ENCODE measurements at regions not wholly inside any gene's neighbourhood (a gene's known extent, or its start where the extent isn't known, plus 50 kb on each side); places are given as distances from the start of the nearest gene placed in this dataset.

DNA sequence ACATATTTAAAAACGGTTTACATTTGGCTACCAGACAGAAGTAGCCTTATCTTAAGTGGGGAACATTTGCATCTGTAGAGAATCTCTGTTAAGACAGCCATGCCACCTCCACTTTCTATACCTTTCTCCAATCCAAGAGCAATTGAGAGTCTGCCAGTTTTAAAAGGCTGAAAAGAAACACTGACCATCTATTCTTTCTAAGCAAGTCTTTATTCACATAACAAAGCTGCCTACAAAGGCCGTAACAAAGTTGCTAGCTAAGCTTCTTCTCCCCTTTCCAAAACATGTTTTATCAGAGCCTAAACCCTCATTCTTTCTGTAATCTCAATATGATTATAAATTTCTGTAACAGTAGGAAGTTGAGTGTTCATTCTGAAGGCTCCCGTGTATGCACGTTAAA lies 1078.3 kb downstream of the NCAM2 start:
- TF ChIP-seq, protein P1, sequence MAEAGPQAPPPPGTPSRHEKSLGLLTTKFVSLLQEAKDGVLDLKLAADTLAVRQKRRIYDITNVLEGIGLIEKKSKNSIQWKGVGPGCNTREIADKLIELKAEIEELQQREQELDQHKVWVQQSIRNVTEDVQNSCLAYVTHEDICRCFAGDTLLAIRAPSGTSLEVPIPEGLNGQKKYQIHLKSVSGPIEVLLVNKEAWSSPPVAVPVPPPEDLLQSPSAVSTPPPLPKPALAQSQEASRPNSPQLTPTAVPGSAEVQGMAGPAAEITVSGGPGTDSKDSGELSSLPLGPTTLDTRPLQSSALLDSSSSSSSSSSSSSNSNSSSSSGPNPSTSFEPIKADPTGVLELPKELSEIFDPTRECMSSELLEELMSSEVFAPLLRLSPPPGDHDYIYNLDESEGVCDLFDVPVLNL (CRISPR knock-in tag; IDR thresholded peaks at IDR 0.05; ENCODE audit: borderline replicate concordance, low read depth): no peak
- TF ChIP-seq ZBTB43 (CRISPR knock-in tag; IDR thresholded peaks at IDR 0.05): no peak
- no peak for TF ChIP-seq USF1 (CRISPR knock-in tag; IDR thresholded peaks at IDR 0.05)
- TF ChIP-seq FOXJ3 (CRISPR knock-in tag; IDR thresholded peaks at IDR 0.05; ENCODE audit: borderline replicate concordance): no peak
- no peak for TF ChIP-seq OVOL2 (CRISPR knock-in tag; IDR thresholded peaks at IDR 0.05; ENCODE audit: borderline replicate concordance)
- peak; percentile 73 for ATAC-seq
- H3K27me3 Mint-ChIP-seq (ENCODE audit: low read depth): no peaks in the 10 kb centered on the region
- POLR2A ChIA-PET: no interaction called here
- H3K27ac Mint-ChIP-seq: no peak overlapping the region
- H3K36me3 Mint-ChIP-seq: peaks cover 14% of the 10 kb centered on the region
- peaks cover 18% of the 10 kb centered on the region for H3K4me1 Mint-ChIP-seq
- CTCF ChIA-PET: no interaction called here
- DNase-seq (ENCODE audit: low spot score): no peak
- H3K4me3 Mint-ChIP-seq: no peak overlapping the region
- peaks cover 18% of the 10 kb centered on the region for H3K9me3 Mint-ChIP-seq

DNA sequence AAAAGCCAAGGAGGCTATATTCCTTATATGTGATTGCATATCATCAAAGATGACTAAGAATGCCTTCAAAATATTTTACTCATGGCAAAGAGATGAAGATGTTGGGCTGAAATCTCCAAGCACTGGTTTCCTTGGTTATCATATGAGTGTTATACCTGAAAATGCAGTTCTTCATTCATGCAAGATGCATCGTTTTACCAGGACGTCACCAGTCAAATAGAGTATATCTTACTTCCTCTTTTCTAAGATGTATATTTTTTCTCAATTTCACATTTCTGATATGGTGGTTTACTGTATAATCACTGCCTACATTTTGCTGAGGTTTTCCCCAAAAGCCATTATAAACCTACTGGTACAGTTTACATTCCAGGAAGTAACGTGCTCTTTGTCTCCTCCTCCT lies 1085.7 kb downstream of the NCAM2 start:
- no peak for DNase-seq (ENCODE audit: low spot score)
- CTCF ChIA-PET: no interaction called here
- Mint-ChIP-seq H3K4me3 (no peak overlapping the region), H3K9me3 (peaks cover 24% of the 10 kb centered on the region), H3K4me1 (no peaks in the 10 kb centered on the region), H3K27me3 (ENCODE audit: low read depth) (peaks cover 7% of the 10 kb centered on the region), H3K36me3 (peaks cover 20% of the 10 kb centered on the region), H3K27ac (no peak overlapping the region)
- POLR2A ChIA-PET: no interaction called here
- ATAC-seq: no peak
- TF ChIP-seq ZNF232 (CRISPR knock-in tag; IDR thresholded peaks at IDR 0.05): no peak
- no peak for TF ChIP-seq ZNF281 (CRISPR knock-in tag; IDR thresholded peaks at IDR 0.05)
- TF ChIP-seq, protein P2, sequence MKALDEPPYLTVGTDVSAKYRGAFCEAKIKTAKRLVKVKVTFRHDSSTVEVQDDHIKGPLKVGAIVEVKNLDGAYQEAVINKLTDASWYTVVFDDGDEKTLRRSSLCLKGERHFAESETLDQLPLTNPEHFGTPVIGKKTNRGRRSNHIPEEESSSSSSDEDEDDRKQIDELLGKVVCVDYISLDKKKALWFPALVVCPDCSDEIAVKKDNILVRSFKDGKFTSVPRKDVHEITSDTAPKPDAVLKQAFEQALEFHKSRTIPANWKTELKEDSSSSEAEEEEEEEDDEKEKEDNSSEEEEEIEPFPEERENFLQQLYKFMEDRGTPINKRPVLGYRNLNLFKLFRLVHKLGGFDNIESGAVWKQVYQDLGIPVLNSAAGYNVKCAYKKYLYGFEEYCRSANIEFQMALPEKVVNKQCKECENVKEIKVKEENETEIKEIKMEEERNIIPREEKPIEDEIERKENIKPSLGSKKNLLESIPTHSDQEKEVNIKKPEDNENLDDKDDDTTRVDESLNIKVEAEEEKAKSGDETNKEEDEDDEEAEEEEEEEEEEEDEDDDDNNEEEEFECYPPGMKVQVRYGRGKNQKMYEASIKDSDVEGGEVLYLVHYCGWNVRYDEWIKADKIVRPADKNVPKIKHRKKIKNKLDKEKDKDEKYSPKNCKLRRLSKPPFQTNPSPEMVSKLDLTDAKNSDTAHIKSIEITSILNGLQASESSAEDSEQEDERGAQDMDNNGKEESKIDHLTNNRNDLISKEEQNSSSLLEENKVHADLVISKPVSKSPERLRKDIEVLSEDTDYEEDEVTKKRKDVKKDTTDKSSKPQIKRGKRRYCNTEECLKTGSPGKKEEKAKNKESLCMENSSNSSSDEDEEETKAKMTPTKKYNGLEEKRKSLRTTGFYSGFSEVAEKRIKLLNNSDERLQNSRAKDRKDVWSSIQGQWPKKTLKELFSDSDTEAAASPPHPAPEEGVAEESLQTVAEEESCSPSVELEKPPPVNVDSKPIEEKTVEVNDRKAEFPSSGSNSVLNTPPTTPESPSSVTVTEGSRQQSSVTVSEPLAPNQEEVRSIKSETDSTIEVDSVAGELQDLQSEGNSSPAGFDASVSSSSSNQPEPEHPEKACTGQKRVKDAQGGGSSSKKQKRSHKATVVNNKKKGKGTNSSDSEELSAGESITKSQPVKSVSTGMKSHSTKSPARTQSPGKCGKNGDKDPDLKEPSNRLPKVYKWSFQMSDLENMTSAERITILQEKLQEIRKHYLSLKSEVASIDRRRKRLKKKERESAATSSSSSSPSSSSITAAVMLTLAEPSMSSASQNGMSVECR (CRISPR knock-in tag; IDR thresholded peaks at IDR 0.05; ENCODE audit: borderline replicate concordance): no peak
- TF ChIP-seq SMAD3 (CRISPR knock-in tag; IDR thresholded peaks at IDR 0.05; ENCODE audit: borderline replicate concordance): no peak
- TF ChIP-seq ETV6 (CRISPR knock-in tag; IDR thresholded peaks at IDR 0.05): no peak
- no peak for TF ChIP-seq KAT7 (CRISPR knock-in tag; IDR thresholded peaks at IDR 0.05; ENCODE audit: borderline replicate concordance)
- TF ChIP-seq FOXJ3 (CRISPR knock-in tag; IDR thresholded peaks at IDR 0.05; ENCODE audit: borderline replicate concordance): no peak
- no peak for TF ChIP-seq ZNF219 (CRISPR knock-in tag; IDR thresholded peaks at IDR 0.05; ENCODE audit: borderline replicate concordance)
- no peak for TF ChIP-seq NR2C2 (CRISPR knock-in tag; IDR thresholded peaks at IDR 0.05)
- no peak for TF ChIP-seq MYBL2 (CRISPR knock-in tag; IDR thresholded peaks at IDR 0.05)
- TF ChIP-seq FOXP1 (CRISPR knock-in tag; IDR thresholded peaks at IDR 0.05; ENCODE audit: borderline replicate concordance): no peak
- TF ChIP-seq, protein P3, sequence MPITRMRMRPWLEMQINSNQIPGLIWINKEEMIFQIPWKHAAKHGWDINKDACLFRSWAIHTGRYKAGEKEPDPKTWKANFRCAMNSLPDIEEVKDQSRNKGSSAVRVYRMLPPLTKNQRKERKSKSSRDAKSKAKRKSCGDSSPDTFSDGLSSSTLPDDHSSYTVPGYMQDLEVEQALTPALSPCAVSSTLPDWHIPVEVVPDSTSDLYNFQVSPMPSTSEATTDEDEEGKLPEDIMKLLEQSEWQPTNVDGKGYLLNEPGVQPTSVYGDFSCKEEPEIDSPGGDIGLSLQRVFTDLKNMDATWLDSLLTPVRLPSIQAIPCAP (CRISPR knock-in tag; IDR thresholded peaks at IDR 0.05): no peak
- TF ChIP-seq ESRRA (CRISPR knock-in tag; IDR thresholded peaks at IDR 0.05; ENCODE audit: borderline replicate concordance): no peak

Data from WTC11 (cell line).